Thyroid gland (tissue), 4 donors: ENCODE measurements at regions not wholly inside any gene's neighbourhood (a gene's known extent, or its start where the extent isn't known, plus 50 kb on each side); places are given as distances from the start of the nearest gene placed in this dataset.

ENCODE experiments used
- DNase-seq, 2 donors: peaks; one replicate each; pipeline ENCODE4 v3.0.0-alpha.2; 2019
- H3K27ac ChIP-seq, 3 donors: fragments of 200-600 bp; sonication (generic); 1 replicate in 2 of 3; 2 replicates in 1 of 3; pipeline ENCODE4 v1.5.1; 2016 to 2019; ENCODE audit warnings: mild to moderate bottlenecking in 1 of 3, moderate library complexity in 1 of 3
- H3K27me3 ChIP-seq: fragments of 200-600 bp; sonication (generic); one replicate; pipeline ENCODE4 v1.5.1; 2019
- H3K36me3 ChIP-seq, 2 donors: fragments of 200-600 bp; sonication (generic); one replicate each; pipeline ENCODE4 v1.5.1; 2016 to 2019
- H3K4me1 ChIP-seq, 2 donors: fragments of 200-600 bp; sonication (generic); one replicate each; pipeline ENCODE4 v1.5.1; 2017 to 2019
- H3K4me3 ChIP-seq, 3 donors: fragments of 200-600 bp; sonication (generic); replicated peaks in 1 of 3; 1 replicate in 2 of 3; 2 replicates in 1 of 3; pipeline ENCODE4 v1.5.1; 2016; ENCODE audit warnings: mild to moderate bottlenecking in 1 of 3
- H3K9me3 ChIP-seq: fragments of 200-600 bp; sonication (generic); one replicate; pipeline ENCODE4 v1.5.1; 2017
- POLR2A ChIP-seq, 2 donors: fragments of 450-650 bp; IDR thresholded peaks; one replicate each; pipeline ENCODE4 v1.6.1; 2017; ENCODE audit warnings: antibody characterized with exemption in 2 of 2, mild to moderate bottlenecking in 2 of 2, moderate library complexity in 1 of 2
- WGBS, 2 donors: methylation state at CpG; one replicate each; pipeline ENCODE4 v1.1.5; 2017; 5-methylcytosine and 5-hydroxymethylcytosine counted together
- intact Hi-C: fragments of 100-400 bp; cut with DNase I; formaldehyde crosslinking; loops from one replicate; pipeline ENCODE4 v1.15.1; 2023
- TF ChIP-seq, protein P1 (sequence below), 6 experiments: fragments of 200-600 bp in 3 of 6; fragments of 450-650 bp in 3 of 6; sonication (generic) in 3 of 6; IDR thresholded peaks; one replicate each; pipeline ENCODE4 v1.5.1; 2016 to 2019; ENCODE audit warnings: antibody characterized with exemption in 6 of 6, mild to moderate bottlenecking in 2 of 6, inconsistent platforms in 1 of 6, moderate library complexity in 1 of 6

DNA sequence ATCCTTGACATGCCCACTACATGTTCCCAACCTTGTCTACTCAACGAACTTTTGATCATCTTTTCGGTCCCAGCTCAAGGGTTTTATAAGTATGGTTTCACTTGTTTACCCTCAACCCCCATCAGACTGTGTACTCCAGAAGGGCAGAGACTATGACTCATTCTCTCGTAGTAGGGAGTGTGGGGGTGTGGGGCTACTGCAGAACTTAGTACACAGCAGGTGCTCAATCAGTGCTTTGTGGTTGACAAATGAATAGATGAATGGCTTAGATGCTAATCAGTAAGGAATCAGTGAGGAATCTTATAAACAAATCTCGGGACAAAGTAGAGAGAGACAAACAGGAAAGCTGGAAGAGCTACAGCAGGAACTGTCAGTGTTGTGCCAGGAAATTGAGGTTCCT is 151.7 kb upstream of the PLET1 start:
- H3K27ac ChIP-seq, result no peak overlapping the region
- no peak overlapping the region for H3K4me3 ChIP-seq
- DNase-seq, result no peak
- no peaks in the 10 kb centered on the region for H3K9me3 ChIP-seq
- intact Hi-C loops, result no loop called here
- H3K36me3 ChIP-seq, result no peaks in the 10 kb centered on the region
- no peaks in the 10 kb centered on the region for H3K4me1 ChIP-seq
- WGBS, 2 donors, result 72 to 75% methylated on average over 4 of the region's 4 CpGs
- no peaks in the 10 kb centered on the region for H3K27me3 ChIP-seq
- no peak for TF ChIP-seq POLR2A (IDR thresholded peaks at IDR 0.05)
- TF ChIP-seq, protein P1, sequence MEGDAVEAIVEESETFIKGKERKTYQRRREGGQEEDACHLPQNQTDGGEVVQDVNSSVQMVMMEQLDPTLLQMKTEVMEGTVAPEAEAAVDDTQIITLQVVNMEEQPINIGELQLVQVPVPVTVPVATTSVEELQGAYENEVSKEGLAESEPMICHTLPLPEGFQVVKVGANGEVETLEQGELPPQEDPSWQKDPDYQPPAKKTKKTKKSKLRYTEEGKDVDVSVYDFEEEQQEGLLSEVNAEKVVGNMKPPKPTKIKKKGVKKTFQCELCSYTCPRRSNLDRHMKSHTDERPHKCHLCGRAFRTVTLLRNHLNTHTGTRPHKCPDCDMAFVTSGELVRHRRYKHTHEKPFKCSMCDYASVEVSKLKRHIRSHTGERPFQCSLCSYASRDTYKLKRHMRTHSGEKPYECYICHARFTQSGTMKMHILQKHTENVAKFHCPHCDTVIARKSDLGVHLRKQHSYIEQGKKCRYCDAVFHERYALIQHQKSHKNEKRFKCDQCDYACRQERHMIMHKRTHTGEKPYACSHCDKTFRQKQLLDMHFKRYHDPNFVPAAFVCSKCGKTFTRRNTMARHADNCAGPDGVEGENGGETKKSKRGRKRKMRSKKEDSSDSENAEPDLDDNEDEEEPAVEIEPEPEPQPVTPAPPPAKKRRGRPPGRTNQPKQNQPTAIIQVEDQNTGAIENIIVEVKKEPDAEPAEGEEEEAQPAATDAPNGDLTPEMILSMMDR (IDR thresholded peaks at IDR 0.05), result no peak

DNA sequence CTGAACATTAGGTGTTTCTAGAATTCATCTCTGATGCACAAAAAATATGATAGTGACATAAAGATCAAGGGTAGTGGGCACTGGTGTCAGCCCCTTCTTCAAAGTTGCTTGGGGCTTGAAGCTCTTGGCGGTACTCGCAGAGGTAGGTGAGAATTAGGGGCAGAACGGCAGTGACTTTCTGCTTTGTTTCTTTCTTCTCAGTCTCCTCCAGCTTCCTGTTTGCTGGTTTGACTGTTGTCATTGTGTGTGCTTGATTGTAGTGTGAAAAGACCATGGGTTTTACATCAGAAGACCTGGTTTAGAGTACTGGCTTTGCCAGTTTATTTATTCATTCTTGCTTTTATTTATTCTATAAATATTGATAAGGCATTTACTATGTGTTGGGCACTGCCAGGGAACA is 156.7 kb upstream of the PLET1 start:
- Histone ChIP-seq H3K27ac (no peak overlapping the region), H3K4me3 (no peak overlapping the region), H3K4me1 (no peaks in the 10 kb centered on the region), H3K27me3 (no peaks in the 10 kb centered on the region), H3K9me3 (no peaks in the 10 kb centered on the region), H3K36me3 (no peaks in the 10 kb centered on the region)
- intact Hi-C loops, result no loop called here
- TF ChIP-seq POLR2A (IDR thresholded peaks at IDR 0.05), result no peak
- TF ChIP-seq, protein P1 (IDR thresholded peaks at IDR 0.05), result no peak
- WGBS, 2 donors, result 67 to 70% methylated on average over 3 of the region's 3 CpGs
- DNase-seq, result no peak

DNA sequence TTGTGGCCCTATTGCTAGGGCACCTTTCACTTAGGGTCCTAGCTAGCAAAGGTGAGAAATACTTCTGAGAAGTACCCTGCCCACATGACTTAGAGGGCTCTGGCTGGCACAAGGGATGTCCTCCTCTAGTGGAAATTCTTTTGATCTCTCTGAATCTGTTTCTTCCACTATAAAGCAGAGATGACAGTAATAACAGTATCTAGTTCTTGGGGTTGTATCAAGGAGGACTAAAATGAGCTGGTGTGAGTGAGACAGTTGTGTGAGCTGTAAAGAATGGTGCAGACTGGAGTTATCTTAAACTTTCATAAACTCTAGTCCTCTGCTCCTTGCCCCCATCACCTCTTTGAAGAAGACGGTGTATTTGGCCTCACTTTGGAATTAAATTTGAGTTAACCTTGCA is 157.8 kb upstream of the PLET1 start:
- intact Hi-C loops, result no loop called here
- no peaks in the 10 kb centered on the region for H3K27me3 ChIP-seq

DNA sequence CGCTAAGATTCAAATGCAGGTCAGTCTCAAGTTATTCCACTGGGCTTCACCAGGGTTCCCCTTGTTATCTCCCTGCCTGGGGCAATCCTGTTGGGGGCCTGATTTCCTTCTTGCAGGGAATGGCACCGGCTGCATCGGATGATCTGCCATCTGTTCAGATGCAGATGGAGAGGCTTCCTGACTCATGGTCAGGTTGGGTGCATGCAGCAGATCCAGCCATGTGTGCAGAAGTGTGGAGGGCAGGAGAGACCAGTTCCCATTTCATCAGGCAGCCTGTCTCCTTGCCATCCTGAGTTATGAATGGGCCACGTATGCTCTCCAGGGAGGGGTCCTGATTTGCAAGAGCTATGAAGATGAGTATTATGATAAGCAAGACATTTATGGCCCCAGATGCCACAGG is 161.2 kb upstream of the PLET1 start:
- H3K27me3 ChIP-seq, result no peaks in the 10 kb centered on the region
- WGBS, 2 donors, result 78 to 80% methylated on average over 2 to 4 of the region's 4 CpGs
- H3K4me3 ChIP-seq, result no peak overlapping the region
- no peak for DNase-seq
- no peaks in the 10 kb centered on the region for H3K9me3 ChIP-seq
- no peak overlapping the region for H3K27ac ChIP-seq
- no peaks in the 10 kb centered on the region for H3K36me3 ChIP-seq
- TF ChIP-seq POLR2A (IDR thresholded peaks at IDR 0.05), result no peak
- intact Hi-C loops, result no loop called here
- no peaks in the 10 kb centered on the region for H3K4me1 ChIP-seq

More for the DNA sequence above, 157.8 kb upstream of the PLET1 start:
- TF ChIP-seq, protein P1 (IDR thresholded peaks at IDR 0.05), result no peak
- no peak for TF ChIP-seq POLR2A (IDR thresholded peaks at IDR 0.05)
- no peak for DNase-seq
- no peak overlapping the region for H3K4me3 ChIP-seq
- no peaks in the 10 kb centered on the region for H3K4me1 ChIP-seq
- H3K27ac ChIP-seq, result no peak overlapping the region
- 87 to 94% methylated on average over 1 of the region's 1 CpG for WGBS, 2 donors
- no peaks in the 10 kb centered on the region for H3K36me3 ChIP-seq
- H3K9me3 ChIP-seq, result no peaks in the 10 kb centered on the region

DNA sequence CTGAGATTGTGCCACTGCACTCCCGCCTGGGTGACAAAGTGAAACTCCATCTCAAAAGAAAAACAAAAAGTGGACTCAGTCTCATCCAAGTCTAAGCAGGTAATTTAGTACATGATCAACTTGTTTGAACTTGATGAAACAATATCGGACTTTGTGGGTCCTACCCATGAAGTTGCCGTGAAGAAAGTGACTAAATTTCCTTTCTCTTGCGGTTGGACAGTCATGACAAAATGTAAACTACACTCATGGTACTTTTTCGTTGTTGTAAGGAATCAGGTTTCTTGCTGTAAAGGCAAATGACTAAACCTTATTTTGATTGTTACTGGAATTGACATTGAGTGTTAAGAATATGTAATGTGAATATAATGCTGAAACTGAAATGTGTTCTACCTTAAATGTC is 164.5 kb upstream of the PLET1 start:
- Histone ChIP-seq H3K4me1 (no peaks in the 10 kb centered on the region), H3K27me3 (no peaks in the 10 kb centered on the region), H3K36me3 (no peaks in the 10 kb centered on the region), H3K27ac (no peak overlapping the region), H3K9me3 (no peaks in the 10 kb centered on the region), H3K4me3 (no peak overlapping the region)
- TF ChIP-seq, protein P1 (IDR thresholded peaks at IDR 0.05), result no peak
- TF ChIP-seq POLR2A (IDR thresholded peaks at IDR 0.05), result no peak
- intact Hi-C loops, result no loop called here
- 84 to 89% methylated on average over 5 of the region's 5 CpGs for WGBS, 2 donors
- DNase-seq, result no peak

DNA sequence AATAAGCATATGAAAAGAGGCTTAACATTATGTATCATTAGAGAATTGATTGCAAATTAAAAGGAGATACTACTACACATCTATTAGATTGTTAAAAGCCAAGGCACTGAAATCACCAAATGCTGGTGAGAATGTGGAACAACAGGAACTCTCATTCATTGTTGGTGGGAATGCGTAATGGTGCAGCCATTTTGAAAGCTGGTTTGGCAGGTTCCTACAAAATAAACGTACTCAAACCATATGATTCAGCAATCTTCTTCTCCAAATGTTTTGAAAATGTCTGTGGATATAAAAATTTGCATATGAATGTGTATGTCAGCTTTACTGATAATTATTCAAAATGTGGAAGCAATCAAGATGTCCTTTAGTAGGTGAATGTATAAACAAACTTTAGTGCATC is 176.4 kb upstream of the PLET1 start:
- no peaks in the 10 kb centered on the region for H3K27me3 ChIP-seq
- intact Hi-C loops, result no loop called here
- no peak overlapping the region for H3K4me3 ChIP-seq
- no peaks in the 10 kb centered on the region for H3K4me1 ChIP-seq
- no peak overlapping the region for H3K27ac ChIP-seq
- no peak for TF ChIP-seq POLR2A (IDR thresholded peaks at IDR 0.05)
- TF ChIP-seq, protein P1 (IDR thresholded peaks at IDR 0.05), result no peak
- no peaks in the 10 kb centered on the region for H3K9me3 ChIP-seq
- no peaks in the 10 kb centered on the region for H3K36me3 ChIP-seq
- no peak for DNase-seq
- WGBS, 2 donors, result 73 to 78% methylated on average over 2 of the region's 2 CpGs
